K562 (cell line): ENCODE measurements at regions not wholly inside any gene's neighbourhood (a gene's known extent, or its start where the extent isn't known, plus 50 kb on each side); places are given as distances from the start of the nearest gene placed in this dataset.

ENCODE experiments used
- ATAC-seq: fragments of 200-7000 bp; cut with Tn5 transposase; 3 replicates; pipeline ENCODE4 v1.9.1; 2020; ENCODE audit warnings: moderate library complexity
- BruUV-seq: library from RNA; stranded (reverse); fragments of 400-500 nt; replicated peaks from 2 replicates; lab custom pipeline; 2021; lab: Mats Ljungman, UMichigan
- CTCF ChIA-PET: fragments of 300-600 bp; formaldehyde crosslinking; extraction: SDS; loops from one replicate; lab custom pipeline; 2021; ENCODE audit warnings: low intra/inter-chr PET ratio; lab: Yijun Ruan, JAX
- POLR2A ChIA-PET: fragments of 300-600, 350-650 bp; sonication (Branson Sonifier 250); formaldehyde crosslinking; extraction: SDS; loops from one replicate; lab custom pipeline; 2021; ENCODE audit warnings: antibody characterized with exemption, inconsistent platforms; lab: Yijun Ruan, JAX
- DNase-seq, 4 experiments: peaks; one replicate each; pipeline versions ENCODE4 v3.0.0 to v3.0.0-alpha.2; 2011 to 2018; ENCODE audit warnings: low spot score in 3 of 4, mixed read lengths in 3 of 4; ENCODE audit errors: extremely low read depth in 1 of 4
- FAIRE-seq: peaks from 2 replicates; lab custom pipeline; 2011; peaks lifted over from hg19 to GRCh38; lab: Jason Lieb, UNC
- H2AFZ ChIP-seq: 2 replicates; pipeline ENCODE4 v1.6.0; 2011; ENCODE audit warnings: low read depth, low read length, control low read depth, inconsistent platforms
- H3K27ac ChIP-seq: fragments of 200-600 bp; 3 replicates; pipeline ENCODE4 v1.8.0; 2011; ENCODE audit warnings: low read depth, mild to moderate bottlenecking, control low read depth, inconsistent platforms, low read length, moderate library complexity, mixed read lengths; ENCODE audit errors: extremely low read depth
- H3K27me3 ChIP-seq, 2 experiments: fragments of 300-600 bp in 1 of 2; 2 replicates in 1 of 2; 3 replicates in 1 of 2; pipeline versions ENCODE4 v1.6.0 to v1.8.0; 2011; ENCODE audit warnings: inconsistent platforms in 2 of 2, low read length in 2 of 2, mild to moderate bottlenecking in 1 of 2, mixed read lengths in 1 of 2, moderate library complexity in 1 of 2; ENCODE audit not compliant: control insufficient read depth in 2 of 2, insufficient read depth in 2 of 2
- H3K36me3 ChIP-seq: fragments of 300-600 bp; 3 replicates; pipeline ENCODE4 v1.8.0; 2011; ENCODE audit warnings: mild to moderate bottlenecking, low read length, inconsistent platforms; ENCODE audit not compliant: control insufficient read depth, insufficient read depth
- H3K4me1 ChIP-seq, 2 experiments: fragments of 200-600 bp in 1 of 2; replicated peaks in 1 of 2; 2 replicates in 1 of 2; 3 replicates in 1 of 2; pipeline versions ENCODE4 v1.5.1 to v1.8.0; 2011; ENCODE audit warnings: inconsistent platforms in 2 of 2, low read length in 2 of 2, mild to moderate bottlenecking in 1 of 2, mixed read lengths in 1 of 2, moderate library complexity in 1 of 2; ENCODE audit not compliant: control insufficient read depth in 2 of 2, insufficient read depth in 2 of 2
- H3K4me2 ChIP-seq: 2 replicates; pipeline ENCODE4 v1.6.1; 2011; ENCODE audit warnings: low read length, control low read depth, inconsistent platforms, mixed read lengths; ENCODE audit not compliant: insufficient read depth
- H3K4me3 ChIP-seq: fragments of 200-600 bp; sonication (generic), shearing (Covaris generic); 2 replicates; pipeline ENCODE4 v1.5.1; 2016; ENCODE audit warnings: control low read depth, inconsistent platforms
- H3K79me2 ChIP-seq: fragments of 200-600 bp; 3 replicates; pipeline ENCODE4 v1.8.0; 2011; ENCODE audit warnings: low read length, inconsistent platforms; ENCODE audit not compliant: control insufficient read depth, insufficient read depth
- H3K9ac ChIP-seq, 2 experiments: 2 replicates each; pipeline versions ENCODE4 v1.6.0 to v1.6.1; 2011; ENCODE audit warnings: low read depth in 2 of 2, low read length in 2 of 2, control low read depth in 1 of 2, inconsistent platforms in 1 of 2, mild to moderate bottlenecking in 1 of 2, mixed read lengths in 1 of 2; ENCODE audit not compliant: insufficient read depth in 1 of 2
- H3K9me1 ChIP-seq: one replicate; pipeline ENCODE4 v1.6.0; 2011; ENCODE audit warnings: inconsistent platforms, mild to moderate bottlenecking, low read length, moderate library complexity; ENCODE audit not compliant: control insufficient read depth, insufficient read depth
- H3K9me3 ChIP-seq: replicated peaks from 2 replicates; pipeline ENCODE4 v1.5.1; 2011; ENCODE audit warnings: low read depth, low read length, inconsistent platforms; ENCODE audit not compliant: control insufficient read depth, insufficient read depth
- H4K20me1 ChIP-seq: replicated peaks from 2 replicates; pipeline ENCODE4 v1.6.1; 2011; ENCODE audit warnings: low read length, inconsistent platforms, mixed read lengths; ENCODE audit not compliant: control insufficient read depth, insufficient read depth
- BCOR ChIP-seq: fragments of 450-650 bp; IDR thresholded peaks from 2 replicates; pipeline ENCODE4 v1.6.1; 2016
- CREB1 ChIP-seq, 2 experiments: sonication (generic) in 1 of 2; formaldehyde crosslinking in 1 of 2; IDR thresholded peaks; 2 replicates each; pipeline versions ENCODE4 v1.6.1 to v1.8.0; 2012 to 2022; ENCODE audit warnings: inconsistent platforms in 1 of 2, mild to moderate bottlenecking in 1 of 2, missing genetic modification reagents in 1 of 2, moderate library complexity in 1 of 2
- MBD1 ChIP-seq: fragments of 250-450 bp; sonication (Bioruptor Pico); IDR thresholded peaks from 2 replicates; pipeline ENCODE4 v1.8.0; 2022; ENCODE audit warnings: inconsistent platforms
- MEF2D ChIP-seq: conservative IDR thresholded peaks from 2 replicates; pipeline ENCODE4 v1.6.1; 2016; ENCODE audit warnings: low read depth, missing genetic modification characterization, missing compliant biosample characterization
- ZBTB2 ChIP-seq: fragments of 450-650 bp; IDR thresholded peaks from 2 replicates; pipeline ENCODE4 v1.6.1; 2016; ENCODE audit warnings: antibody characterized with exemption
- WGBS: fragments of 100-300 bp; shearing (Covaris generic); methylation state at CpG from one replicate; pipeline ENCODE4 v1.1.6; 2016; ENCODE audit warnings: low coverage, mixed read lengths; ENCODE audit not compliant: insufficient coverage; ENCODE audit errors: missing lambda C conversion rate; 5-methylcytosine and 5-hydroxymethylcytosine counted together
- in situ Hi-C: fragments of 300-500 bp; cut with MboI; formaldehyde crosslinking; loops from 4 replicates; pipeline ENCODE4 v1.15.0; 2018; ENCODE audit warnings: inconsistent platforms, mixed read lengths
- intact Hi-C: fragments of 100-400 bp; cut with micrococcal nuclease; formaldehyde crosslinking; loops from 2 replicates; pipeline ENCODE4 v1.14.2; 2022
- TF ChIP-seq, protein P1 (sequence below): fragments of 450-650 bp; IDR thresholded peaks from 2 replicates; pipeline ENCODE4 v1.6.1; 2016; ENCODE audit warnings: mild to moderate bottlenecking, moderate library complexity

GRCh38 chr3:106010829-106011228 lies 142.0 kb upstream of the CBLB start:
- CTCF ChIA-PET, result no interaction called here
- Histone ChIP-seq H3K36me3 (no peaks in the 10 kb centered on the region), H3K4me1 (0 out of 5 replicates have a peak, but pooled peaks cover 0 to 4% of the 10 kb centered on the region in 2 experiments), H3K79me2 (no peaks in the 10 kb centered on the region), H3K4me3 (no peak overlapping the region), H3K9ac (no peak overlapping the region), H3K4me2 (no peak overlapping the region), H2AFZ (no peak overlapping the region), H4K20me1 (no peaks in the 10 kb centered on the region), H3K27ac (no peak overlapping the region), H3K9me1 (no peaks in the 10 kb centered on the region), H3K9me3 (no peaks in the 10 kb centered on the region), H3K27me3 (no peaks in the 10 kb centered on the region)
- POLR2A ChIA-PET, result interaction anchor here (0.6 kb wide), 1 partner anchor 135 kb away, joined by 3 read pairs; no protein-coding TSS in a partner anchor
- in situ Hi-C loops (no loop called here), intact Hi-C loops (no loop called here)
- BruUV-seq, result no TSS peak
- ATAC-seq (no peak), DNase-seq (no peak), FAIRE-seq (no peak)
- WGBS, result 34% methylated on average over 3 of the region's 3 CpGs
- no peak for TF ChIP-seq CREB1 (IDR thresholded peaks at IDR 0.05)
- TF ChIP-seq CREB1 (CRISPR knock-in tag; IDR thresholded peaks at IDR 0.05), result no peak
- TF ChIP-seq ZBTB2, result no peak
- TF ChIP-seq, protein P1, sequence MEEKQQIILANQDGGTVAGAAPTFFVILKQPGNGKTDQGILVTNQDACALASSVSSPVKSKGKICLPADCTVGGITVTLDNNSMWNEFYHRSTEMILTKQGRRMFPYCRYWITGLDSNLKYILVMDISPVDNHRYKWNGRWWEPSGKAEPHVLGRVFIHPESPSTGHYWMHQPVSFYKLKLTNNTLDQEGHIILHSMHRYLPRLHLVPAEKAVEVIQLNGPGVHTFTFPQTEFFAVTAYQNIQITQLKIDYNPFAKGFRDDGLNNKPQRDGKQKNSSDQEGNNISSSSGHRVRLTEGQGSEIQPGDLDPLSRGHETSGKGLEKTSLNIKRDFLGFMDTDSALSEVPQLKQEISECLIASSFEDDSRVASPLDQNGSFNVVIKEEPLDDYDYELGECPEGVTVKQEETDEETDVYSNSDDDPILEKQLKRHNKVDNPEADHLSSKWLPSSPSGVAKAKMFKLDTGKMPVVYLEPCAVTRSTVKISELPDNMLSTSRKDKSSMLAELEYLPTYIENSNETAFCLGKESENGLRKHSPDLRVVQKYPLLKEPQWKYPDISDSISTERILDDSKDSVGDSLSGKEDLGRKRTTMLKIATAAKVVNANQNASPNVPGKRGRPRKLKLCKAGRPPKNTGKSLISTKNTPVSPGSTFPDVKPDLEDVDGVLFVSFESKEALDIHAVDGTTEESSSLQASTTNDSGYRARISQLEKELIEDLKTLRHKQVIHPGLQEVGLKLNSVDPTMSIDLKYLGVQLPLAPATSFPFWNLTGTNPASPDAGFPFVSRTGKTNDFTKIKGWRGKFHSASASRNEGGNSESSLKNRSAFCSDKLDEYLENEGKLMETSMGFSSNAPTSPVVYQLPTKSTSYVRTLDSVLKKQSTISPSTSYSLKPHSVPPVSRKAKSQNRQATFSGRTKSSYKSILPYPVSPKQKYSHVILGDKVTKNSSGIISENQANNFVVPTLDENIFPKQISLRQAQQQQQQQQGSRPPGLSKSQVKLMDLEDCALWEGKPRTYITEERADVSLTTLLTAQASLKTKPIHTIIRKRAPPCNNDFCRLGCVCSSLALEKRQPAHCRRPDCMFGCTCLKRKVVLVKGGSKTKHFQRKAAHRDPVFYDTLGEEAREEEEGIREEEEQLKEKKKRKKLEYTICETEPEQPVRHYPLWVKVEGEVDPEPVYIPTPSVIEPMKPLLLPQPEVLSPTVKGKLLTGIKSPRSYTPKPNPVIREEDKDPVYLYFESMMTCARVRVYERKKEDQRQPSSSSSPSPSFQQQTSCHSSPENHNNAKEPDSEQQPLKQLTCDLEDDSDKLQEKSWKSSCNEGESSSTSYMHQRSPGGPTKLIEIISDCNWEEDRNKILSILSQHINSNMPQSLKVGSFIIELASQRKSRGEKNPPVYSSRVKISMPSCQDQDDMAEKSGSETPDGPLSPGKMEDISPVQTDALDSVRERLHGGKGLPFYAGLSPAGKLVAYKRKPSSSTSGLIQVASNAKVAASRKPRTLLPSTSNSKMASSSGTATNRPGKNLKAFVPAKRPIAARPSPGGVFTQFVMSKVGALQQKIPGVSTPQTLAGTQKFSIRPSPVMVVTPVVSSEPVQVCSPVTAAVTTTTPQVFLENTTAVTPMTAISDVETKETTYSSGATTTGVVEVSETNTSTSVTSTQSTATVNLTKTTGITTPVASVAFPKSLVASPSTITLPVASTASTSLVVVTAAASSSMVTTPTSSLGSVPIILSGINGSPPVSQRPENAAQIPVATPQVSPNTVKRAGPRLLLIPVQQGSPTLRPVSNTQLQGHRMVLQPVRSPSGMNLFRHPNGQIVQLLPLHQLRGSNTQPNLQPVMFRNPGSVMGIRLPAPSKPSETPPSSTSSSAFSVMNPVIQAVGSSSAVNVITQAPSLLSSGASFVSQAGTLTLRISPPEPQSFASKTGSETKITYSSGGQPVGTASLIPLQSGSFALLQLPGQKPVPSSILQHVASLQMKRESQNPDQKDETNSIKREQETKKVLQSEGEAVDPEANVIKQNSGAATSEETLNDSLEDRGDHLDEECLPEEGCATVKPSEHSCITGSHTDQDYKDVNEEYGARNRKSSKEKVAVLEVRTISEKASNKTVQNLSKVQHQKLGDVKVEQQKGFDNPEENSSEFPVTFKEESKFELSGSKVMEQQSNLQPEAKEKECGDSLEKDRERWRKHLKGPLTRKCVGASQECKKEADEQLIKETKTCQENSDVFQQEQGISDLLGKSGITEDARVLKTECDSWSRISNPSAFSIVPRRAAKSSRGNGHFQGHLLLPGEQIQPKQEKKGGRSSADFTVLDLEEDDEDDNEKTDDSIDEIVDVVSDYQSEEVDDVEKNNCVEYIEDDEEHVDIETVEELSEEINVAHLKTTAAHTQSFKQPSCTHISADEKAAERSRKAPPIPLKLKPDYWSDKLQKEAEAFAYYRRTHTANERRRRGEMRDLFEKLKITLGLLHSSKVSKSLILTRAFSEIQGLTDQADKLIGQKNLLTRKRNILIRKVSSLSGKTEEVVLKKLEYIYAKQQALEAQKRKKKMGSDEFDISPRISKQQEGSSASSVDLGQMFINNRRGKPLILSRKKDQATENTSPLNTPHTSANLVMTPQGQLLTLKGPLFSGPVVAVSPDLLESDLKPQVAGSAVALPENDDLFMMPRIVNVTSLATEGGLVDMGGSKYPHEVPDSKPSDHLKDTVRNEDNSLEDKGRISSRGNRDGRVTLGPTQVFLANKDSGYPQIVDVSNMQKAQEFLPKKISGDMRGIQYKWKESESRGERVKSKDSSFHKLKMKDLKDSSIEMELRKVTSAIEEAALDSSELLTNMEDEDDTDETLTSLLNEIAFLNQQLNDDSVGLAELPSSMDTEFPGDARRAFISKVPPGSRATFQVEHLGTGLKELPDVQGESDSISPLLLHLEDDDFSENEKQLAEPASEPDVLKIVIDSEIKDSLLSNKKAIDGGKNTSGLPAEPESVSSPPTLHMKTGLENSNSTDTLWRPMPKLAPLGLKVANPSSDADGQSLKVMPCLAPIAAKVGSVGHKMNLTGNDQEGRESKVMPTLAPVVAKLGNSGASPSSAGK, result no peak
- no peak for TF ChIP-seq MEF2D (tag)
- TF ChIP-seq BCOR, result no peak
- TF ChIP-seq MBD1 (CRISPR knock-in tag), result no peak
